Loucy (cell line): ENCODE measurements at regions not wholly inside any gene's neighbourhood (a gene's known extent, or its start where the extent isn't known, plus 50 kb on each side); places are given as distances from the start of the nearest gene placed in this dataset.

Experiments
- CTCF ChIP-seq: fragments of 200-600 bp; sonication (generic); conservative IDR thresholded peaks from 2 replicates; pipeline ENCODE4 v1.5.1; 2014; ENCODE audit warnings: mild to moderate bottlenecking, antibody characterized with exemption, low read length
- EZH2phosphoT487 ChIP-seq: fragments of 200-600 bp; IDR thresholded peaks from 2 replicates; pipeline ENCODE4 v1.6.1; 2018; ENCODE audit warnings: antibody characterized with exemption, mild to moderate bottlenecking, moderate library complexity, borderline replicate concordance

- TF ChIP-seq CTCF = no peak
- TF ChIP-seq EZH2phosphoT487 = no peak
Measured at GRCh38 chrX:127112726-127113125, 293.2 kb downstream of the PRR32 start.
